OCI-LY7 (cell line): ENCODE measurements at regions not wholly inside any gene's neighbourhood (a gene's known extent, or its start where the extent isn't known, plus 50 kb on each side); places are given as distances from the start of the nearest gene placed in this dataset.
"Not testable (repeated sequence)": the region's sequence is repeated elsewhere in the genome, so short reads cannot be mapped to it uniquely, and the experiment has no call there.

Experiments
- BruUV-seq: library from RNA; stranded (reverse); fragments of 400-500 nt; replicated peaks from 2 replicates; lab custom pipeline; 2021; lab: Mats Ljungman, UMichigan
- CTCF ChIA-PET: fragments of 300-600 bp; sonication (Branson Sonifier 250); formaldehyde crosslinking; loops from one replicate; lab custom pipeline; 2022; ENCODE audit warnings: antibody characterized with exemption; ENCODE audit not compliant: unreplicated experiment; lab: Charles Lee
- POLR2A ChIA-PET: fragments of 300-600 bp; sonication (Branson Sonifier 250); formaldehyde crosslinking; loops from one replicate; lab custom pipeline; 2022; ENCODE audit warnings: antibody characterized with exemption; lab: Charles Lee
- DNase-seq: peaks from one replicate; pipeline ENCODE4 v3.0.0-alpha.2; 2015; ENCODE audit warnings: low spot score
- H2AFZ ChIP-seq: fragments of 200-600 bp; sonication (generic), shearing (Covaris generic); 2 replicates; pipeline ENCODE4 v1.6.1; 2014; ENCODE audit warnings: mild to moderate bottlenecking, antibody characterized with exemption, low read length, moderate library complexity
- H3K27ac ChIP-seq: fragments of 200-600 bp; sonication (generic); 2 replicates; pipeline ENCODE4 v1.5.1; 2014; ENCODE audit warnings: mixed run types, low read depth, mild to moderate bottlenecking, moderate library complexity, low read length, inconsistent platforms; ENCODE audit not compliant: poor library complexity, severe bottlenecking
- H3K36me3 ChIP-seq: fragments of 200-600 bp; sonication (generic); 2 replicates; pipeline ENCODE4 v1.6.1; 2014; ENCODE audit warnings: mild to moderate bottlenecking, antibody characterized with exemption, low read length, moderate library complexity, mixed read lengths; ENCODE audit not compliant: insufficient read depth
- H3K4me1 ChIP-seq: fragments of 200-600 bp; sonication (generic); 2 replicates; pipeline ENCODE4 v1.5.1; 2014; ENCODE audit warnings: mild to moderate bottlenecking, low read length; ENCODE audit not compliant: insufficient read depth, poor library complexity, severe bottlenecking
- H3K4me2 ChIP-seq: fragments of 200-600 bp; sonication (generic); 2 replicates; pipeline ENCODE4 v1.6.1; 2014; ENCODE audit warnings: mild to moderate bottlenecking, low read length
- H3K4me3 ChIP-seq: fragments of 200-600 bp; sonication (generic); 2 replicates; pipeline ENCODE4 v1.5.1; 2014; ENCODE audit warnings: mild to moderate bottlenecking, low read depth, low read length; ENCODE audit not compliant: poor library complexity, severe bottlenecking
- H3K79me2 ChIP-seq: fragments of 200-600 bp; sonication (generic); 2 replicates; pipeline ENCODE4 v1.6.1; 2016; ENCODE audit warnings: low read depth, mild to moderate bottlenecking, low read length, moderate library complexity, mixed read lengths; ENCODE audit not compliant: insufficient read depth
- H3K9me2 ChIP-seq: fragments of 200-600 bp; sonication (generic); 2 replicates; pipeline ENCODE4 v1.6.1; 2016; ENCODE audit warnings: mild to moderate bottlenecking, low read length, mixed read lengths; ENCODE audit not compliant: insufficient read depth
- H3K9me3 ChIP-seq: fragments of 200-600 bp; sonication (generic); 2 replicates; pipeline ENCODE4 v1.6.1; 2014; ENCODE audit warnings: mild to moderate bottlenecking, mixed run types, low read length, mixed read lengths
- H4K20me1 ChIP-seq: fragments of 200-600 bp; sonication (generic); 2 replicates; pipeline ENCODE4 v1.6.1; 2014; ENCODE audit warnings: mild to moderate bottlenecking, antibody characterized with exemption, low read length, moderate library complexity, mixed read lengths; ENCODE audit not compliant: insufficient read depth
- CTCF ChIP-seq: fragments of 200-600 bp; sonication (generic); conservative IDR thresholded peaks from 2 replicates; pipeline ENCODE4 v1.5.1; 2014; ENCODE audit warnings: mild to moderate bottlenecking, antibody characterized with exemption, low read length, moderate library complexity, mixed read lengths
- EZH2phosphoT487 ChIP-seq: fragments of 200-600 bp; sonication (generic); IDR thresholded peaks from 2 replicates; pipeline ENCODE4 v1.6.1; 2018; ENCODE audit warnings: low read depth, borderline replicate concordance, mild to moderate bottlenecking, mixed run types, antibody characterized with exemption, low read length, moderate library complexity, mixed read lengths
- intact Hi-C: fragments of 100-400 bp; cut with micrococcal nuclease; formaldehyde crosslinking; loops from one replicate; pipeline ENCODE4 v1.10.0; 2022; ENCODE audit not compliant: unreplicated experiment

- no peak for DNase-seq
- Histone ChIP-seq H3K9me3 (no peaks in the 10 kb centered on the region), H3K4me3 (no peak overlapping the region), H3K27ac (no peak overlapping the region), H3K9me2 (no peaks in the 10 kb centered on the region), H3K79me2 (no peaks in the 10 kb centered on the region), H2AFZ (no peak overlapping the region), H3K4me2 (no peak overlapping the region), H4K20me1 (no peaks in the 10 kb centered on the region), H3K4me1 (no peaks in the 10 kb centered on the region), H3K36me3 (no peaks in the 10 kb centered on the region)
- POLR2A ChIA-PET, result no interaction called here
- CTCF ChIA-PET, result no interaction called here
- TF ChIP-seq CTCF (no peak), EZH2phosphoT487 (no peak)
- no TSS peak for BruUV-seq
- intact Hi-C loops, result no loop called here
These were observed 64.1 kb upstream of the EHBP1 start for GRCh38 chr2:62641410-62641843.

- no peaks in the 10 kb centered on the region for H3K9me2 ChIP-seq
- no peaks in the 10 kb centered on the region for H3K36me3 ChIP-seq
- ChIA-PET CTCF (no interaction called here), POLR2A (interaction anchor here (0.6 to 0.7 kb wide), 3 partner anchors 108 to 863 kb away, joined by 3 to 5 read pairs (median 3); no protein-coding TSS in a partner anchor)
- no peak overlapping the region for H3K27ac ChIP-seq
- no peak for TF ChIP-seq CTCF
- TF ChIP-seq EZH2phosphoT487, result no peak
- DNase-seq, result no peak
- H3K79me2 ChIP-seq, result no peaks in the 10 kb centered on the region
- no peak overlapping the region for H3K4me2 ChIP-seq
- H4K20me1 ChIP-seq, result no peaks in the 10 kb centered on the region
- no TSS peak for BruUV-seq
- intact Hi-C loops, result no loop called here
- H2AFZ ChIP-seq, result no peak overlapping the region
- H3K4me1 ChIP-seq, result no peaks in the 10 kb centered on the region
- no peaks in the 10 kb centered on the region for H3K9me3 ChIP-seq
- no peak overlapping the region for H3K4me3 ChIP-seq
These were observed 74.1 kb upstream of the EHBP1 start for GRCh38 chr2:62631160-62632085.

DNA sequence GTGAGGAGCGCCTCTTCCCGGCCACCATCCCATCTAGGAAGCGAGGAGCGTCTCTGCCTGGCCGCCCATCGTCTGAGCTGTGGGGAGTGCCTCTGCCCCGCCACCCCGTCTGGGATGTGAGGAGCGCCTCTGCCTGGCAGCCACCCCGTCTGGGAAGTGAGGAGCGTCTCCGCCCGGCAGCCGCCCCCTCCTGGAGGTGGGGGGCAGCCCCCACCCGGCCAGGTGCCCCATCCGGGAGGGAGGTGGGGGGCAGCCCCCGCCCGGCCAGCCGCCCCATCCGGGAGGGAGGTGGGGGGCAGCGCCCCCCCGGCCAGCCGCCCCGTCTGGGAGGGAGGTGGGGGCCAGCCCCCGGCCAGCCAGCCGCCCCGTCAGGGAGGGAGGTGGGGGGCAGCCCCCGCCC lies 75.3 kb upstream of the EHBP1 start:
- not testable (repeated sequence) for DNase-seq, H3K9me3 ChIP-seq

DNA sequence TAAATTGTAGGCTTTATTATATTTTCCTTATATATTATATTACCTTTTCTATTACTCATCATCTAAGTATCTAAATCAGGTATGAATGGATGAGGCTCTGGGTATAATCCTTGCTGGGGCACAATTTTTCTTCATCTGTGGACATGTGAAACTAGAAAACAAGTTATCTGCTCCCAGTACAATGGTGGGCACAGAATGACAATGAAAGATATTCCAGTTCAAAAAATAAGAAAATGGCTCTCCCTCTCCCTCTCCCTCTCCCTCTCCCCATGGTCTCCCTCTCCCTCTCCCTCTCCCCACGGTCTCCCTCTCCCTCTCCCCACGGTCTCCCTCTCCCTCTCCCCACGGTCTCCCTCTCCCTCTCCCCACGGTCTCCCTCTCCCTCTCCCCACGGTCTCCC lies 76.2 kb upstream of the EHBP1 start:
- intact Hi-C loops, DNase-seq, H3K4me3 ChIP-seq, H3K9me2 ChIP-seq, H3K79me2 ChIP-seq, H3K36me3 ChIP-seq, CTCF ChIA-PET, POLR2A ChIA-PET, H3K27ac ChIP-seq, H4K20me1 ChIP-seq, H3K4me1 ChIP-seq, H3K9me3 ChIP-seq, H3K4me2 ChIP-seq, BruUV-seq, H2AFZ ChIP-seq: not testable (repeated sequence)

More for the DNA sequence above, 75.3 kb upstream of the EHBP1 start:
- intact Hi-C loops, H3K9me2 ChIP-seq, H3K4me3 ChIP-seq, H3K4me1 ChIP-seq, H2AFZ ChIP-seq, H4K20me1 ChIP-seq, BruUV-seq, H3K79me2 ChIP-seq, H3K4me2 ChIP-seq, CTCF ChIA-PET, POLR2A ChIA-PET, H3K27ac ChIP-seq, H3K36me3 ChIP-seq: not testable (repeated sequence)
